ENCODE measurements at regions not wholly inside any gene's neighbourhood (a gene's known extent, or its start where the extent isn't known, plus 50 kb on each side); places are given as distances from the start of the nearest gene placed in this dataset.

DNA sequence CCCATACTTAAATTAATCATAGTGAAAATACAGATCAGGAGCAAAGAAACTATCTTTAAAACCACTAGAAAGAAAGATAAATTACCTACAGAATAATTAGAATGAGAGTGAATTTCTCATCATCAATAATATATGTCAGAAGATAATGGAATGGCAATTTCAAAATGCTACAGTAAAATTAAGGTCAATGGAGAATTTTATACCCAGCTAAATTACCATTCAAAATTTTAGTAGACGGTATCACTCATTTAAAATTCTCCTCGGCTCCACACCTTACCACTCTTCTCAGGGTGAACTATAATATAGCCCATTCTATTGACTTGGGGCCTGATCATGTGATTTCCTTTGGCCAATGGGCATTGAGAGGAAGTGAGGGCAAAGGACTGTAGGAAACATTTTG, 192.5 kb upstream of the TCERG1L start:
- Histone ChIP-seq H3K56ac (ENCODE audit: insufficient read length, low read depth, low read length) (no peak overlapping the region), H2BK5ac (ENCODE audit: insufficient read length, low read length) (no peak overlapping the region), H3K23ac (ENCODE audit: insufficient read length, low read depth, low read length) (no peak overlapping the region), H2BK12ac (ENCODE audit: insufficient read length, low read depth, low read length) (no peak overlapping the region), H4K8ac (replicated peaks; ENCODE audit: insufficient read length, low read depth, low read length) (no peak overlapping the region), H2AK5ac (ENCODE audit: insufficient read length, low read length) (no peak overlapping the region), H3K79me1 (ENCODE audit: insufficient read depth, low read depth, low read length, poor library complexity, severe bottlenecking) (no peaks in the 10 kb centered on the region), H4K20me1 (ENCODE audit: control insufficient read depth, insufficient read depth, insufficient read length) (no peaks in the 10 kb centered on the region), H3K79me2 (ENCODE audit: insufficient read depth, low read length) (no peaks in the 10 kb centered on the region), H2BK15ac (ENCODE audit: low read depth, low read length) (no peak overlapping the region), H3K4ac (ENCODE audit: low read depth, low read length) (no peak overlapping the region), H3K18ac (ENCODE audit: insufficient read length, low read depth, low read length) (no peak overlapping the region), H4K5ac (ENCODE audit: insufficient read length, low read depth, low read length) (no peak overlapping the region), H3K27me3 (ENCODE audit: insufficient read depth, low read length) (no peaks in the 10 kb centered on the region), H3K4me2 (ENCODE audit: insufficient read depth, insufficient read length, low read length) (no peak overlapping the region), H3K9me3 (ENCODE audit: control insufficient read depth, low read depth, low read length) (no peaks in the 10 kb centered on the region), H2BK120ac (ENCODE audit: low read depth, low read length, poor library complexity, severe bottlenecking) (no peak overlapping the region), H3K23me2 (ENCODE audit: insufficient read length, low read depth, low read length, poor library complexity, severe bottlenecking) (no peaks in the 10 kb centered on the region), H2AFZ (ENCODE audit: low read length) (no peak overlapping the region), H4K91ac (ENCODE audit: insufficient read length, low read depth, low read length) (no peak overlapping the region), H3K27ac (ENCODE audit: insufficient read length, low read depth, low read length) (no peak overlapping the region), H3K4me1 (ENCODE audit: insufficient read depth, low read length) (no peaks in the 10 kb centered on the region), H3K9ac (ENCODE audit: extremely low read depth, insufficient read length, low read length) (no peak overlapping the region), H2BK20ac (ENCODE audit: low read depth, low read length, poor library complexity, severe bottlenecking) (no peak overlapping the region), H3T11ph (ENCODE audit: low read length) (no peak overlapping the region), H3K14ac (ENCODE audit: insufficient read depth, low read length) (no peak overlapping the region)
- H3K27me3 Mint-ChIP-seq (ENCODE audit: low read depth): peaks cover 15% of the 10 kb centered on the region
- no CpG with 5 or more reads among the region's 2 CpGs for WGBS (ENCODE audit: extremely low coverage, insufficient read length, low lambda C conversion rate)
- peaks cover 27 to 31% of the 10 kb centered on the region in 2 experiments for H3K9me3 Mint-ChIP-seq
- H3K36me3 Mint-ChIP-seq (ENCODE audit: insufficient read depth in 1 of 3, low read depth in 3 of 3): peaks cover 0 to 11% (median 5%) of the 10 kb centered on the region in 3 experiments; a peak in 4 of 7 replicates
- no peak overlapping the region for H3K4me3 Mint-ChIP-seq
- H3K27ac Mint-ChIP-seq: no peak overlapping the region
- TF ChIP-seq, protein P1, sequence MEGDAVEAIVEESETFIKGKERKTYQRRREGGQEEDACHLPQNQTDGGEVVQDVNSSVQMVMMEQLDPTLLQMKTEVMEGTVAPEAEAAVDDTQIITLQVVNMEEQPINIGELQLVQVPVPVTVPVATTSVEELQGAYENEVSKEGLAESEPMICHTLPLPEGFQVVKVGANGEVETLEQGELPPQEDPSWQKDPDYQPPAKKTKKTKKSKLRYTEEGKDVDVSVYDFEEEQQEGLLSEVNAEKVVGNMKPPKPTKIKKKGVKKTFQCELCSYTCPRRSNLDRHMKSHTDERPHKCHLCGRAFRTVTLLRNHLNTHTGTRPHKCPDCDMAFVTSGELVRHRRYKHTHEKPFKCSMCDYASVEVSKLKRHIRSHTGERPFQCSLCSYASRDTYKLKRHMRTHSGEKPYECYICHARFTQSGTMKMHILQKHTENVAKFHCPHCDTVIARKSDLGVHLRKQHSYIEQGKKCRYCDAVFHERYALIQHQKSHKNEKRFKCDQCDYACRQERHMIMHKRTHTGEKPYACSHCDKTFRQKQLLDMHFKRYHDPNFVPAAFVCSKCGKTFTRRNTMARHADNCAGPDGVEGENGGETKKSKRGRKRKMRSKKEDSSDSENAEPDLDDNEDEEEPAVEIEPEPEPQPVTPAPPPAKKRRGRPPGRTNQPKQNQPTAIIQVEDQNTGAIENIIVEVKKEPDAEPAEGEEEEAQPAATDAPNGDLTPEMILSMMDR (conservative IDR thresholded peaks at IDR 0.05): no peak
- no peak for DNase-seq
- no peaks in the 10 kb centered on the region for H3K4me1 Mint-ChIP-seq
